HG02623 (cell line): ENCODE measurements at regions not wholly inside any gene's neighbourhood (a gene's known extent, or its start where the extent isn't known, plus 50 kb on each side); places are given as distances from the start of the nearest gene placed in this dataset.
"Not testable (repeated sequence)": the region's sequence is repeated elsewhere in the genome, so short reads cannot be mapped to it uniquely, and the experiment has no call there.

Experiments
- ATAC-seq: cut with Tn5 transposase; IDR thresholded peaks from one replicate; pipeline ENCODE4 v1.9.1; 2021; ENCODE audit warnings: moderate library complexity; ENCODE audit not compliant: unreplicated experiment

GRCh38 chr3:194908496-194908895 is 222.8 kb downstream of the FAM43A start:
- ATAC-seq = no peak

- no peak for ATAC-seq
Measured at GRCh38 chr3:194908972-194909371, 223.3 kb downstream of the FAM43A start.

DNA sequence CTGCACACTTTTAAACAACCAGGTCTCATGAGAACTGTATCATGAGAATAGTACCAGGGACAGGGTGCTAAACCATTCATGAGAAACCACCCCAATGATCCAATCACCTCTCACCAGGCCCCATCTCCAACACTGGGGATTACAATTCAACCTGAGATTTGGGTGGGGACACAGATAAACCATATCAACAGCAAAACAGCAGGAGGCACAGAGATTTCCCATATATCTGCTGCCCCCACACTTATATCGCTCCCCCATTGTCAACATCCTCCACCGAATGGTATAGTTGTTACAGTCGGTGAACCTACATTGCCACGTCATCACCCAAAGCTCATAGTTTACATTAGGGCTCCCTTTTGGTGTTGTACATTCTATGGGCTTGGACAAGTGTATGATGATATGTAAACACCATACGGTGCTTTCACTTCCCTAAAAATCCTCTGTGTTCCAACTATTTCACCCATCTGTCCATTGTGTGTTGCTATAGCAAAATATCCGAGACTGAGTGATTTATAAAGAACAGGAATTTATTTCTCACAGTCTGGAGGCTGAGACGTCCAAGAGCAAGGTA is 224.8 kb downstream of the FAM43A start:
- ATAC-seq = no peak

- ATAC-seq = no peak
Measured at GRCh38 chr3:194913316-194913715, 227.6 kb downstream of the FAM43A start.

DNA sequence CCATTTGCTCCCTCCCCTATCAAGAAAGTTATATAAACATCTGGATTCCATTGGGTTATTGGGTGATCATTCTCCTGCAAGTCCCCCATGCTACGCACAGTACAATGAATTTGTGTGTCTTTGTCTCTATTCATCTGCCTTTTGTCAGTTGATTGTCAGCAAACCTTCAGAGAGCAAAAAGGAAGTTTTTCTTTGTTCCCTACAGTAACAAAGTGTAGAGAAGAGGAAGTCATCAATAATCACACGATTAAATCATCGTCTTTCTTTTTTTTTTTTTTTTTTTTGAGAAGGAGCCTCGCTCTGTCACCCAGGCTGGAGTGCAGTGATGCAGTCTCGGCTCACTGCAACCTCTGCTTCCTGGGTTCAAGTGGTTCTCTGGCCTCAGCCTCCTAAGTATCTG is 239.2 kb downstream of the FAM43A start:
- ATAC-seq = not testable (repeated sequence)

DNA sequence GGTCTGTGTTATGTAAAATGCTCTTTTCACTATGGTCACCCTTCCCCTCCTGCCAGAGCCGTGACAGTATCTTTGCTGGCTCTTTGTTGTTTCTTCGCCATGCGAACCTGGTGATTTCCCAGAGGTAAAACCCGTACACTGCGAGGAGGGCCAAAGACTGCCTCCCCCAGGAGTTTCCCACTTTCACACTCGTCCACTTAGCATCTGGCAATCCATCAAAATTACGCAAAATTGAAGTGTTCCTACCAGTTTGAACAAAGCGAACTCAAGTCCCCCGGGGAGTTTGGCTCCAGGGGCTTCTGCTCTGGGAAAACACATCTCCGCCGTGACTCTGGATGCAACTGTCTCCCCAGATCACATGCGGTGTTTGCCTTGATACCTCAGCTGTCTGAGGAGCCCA is 239.9 kb downstream of the FAM43A start:
- ATAC-seq = no peak

DNA sequence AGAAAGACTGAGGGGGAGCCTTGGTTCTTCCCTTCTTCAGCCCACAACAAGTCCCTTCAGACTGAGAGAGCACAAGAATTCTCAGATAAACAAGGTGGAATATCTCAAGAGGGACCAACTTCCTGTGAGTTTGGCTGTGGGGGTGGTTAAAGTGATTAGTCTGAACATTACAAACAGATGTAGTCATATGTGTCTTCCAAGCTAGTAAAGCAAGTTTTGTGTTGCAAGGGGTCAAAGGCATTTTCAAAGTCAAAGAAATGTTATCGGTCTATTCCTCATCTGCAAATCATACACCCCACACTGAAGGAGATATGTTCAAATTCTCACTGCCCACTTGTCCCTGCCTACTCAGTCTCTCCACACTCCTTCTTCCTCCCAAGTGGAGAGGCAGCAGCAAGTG is 242.5 kb downstream of the FAM43A start:
- no peak for ATAC-seq

DNA sequence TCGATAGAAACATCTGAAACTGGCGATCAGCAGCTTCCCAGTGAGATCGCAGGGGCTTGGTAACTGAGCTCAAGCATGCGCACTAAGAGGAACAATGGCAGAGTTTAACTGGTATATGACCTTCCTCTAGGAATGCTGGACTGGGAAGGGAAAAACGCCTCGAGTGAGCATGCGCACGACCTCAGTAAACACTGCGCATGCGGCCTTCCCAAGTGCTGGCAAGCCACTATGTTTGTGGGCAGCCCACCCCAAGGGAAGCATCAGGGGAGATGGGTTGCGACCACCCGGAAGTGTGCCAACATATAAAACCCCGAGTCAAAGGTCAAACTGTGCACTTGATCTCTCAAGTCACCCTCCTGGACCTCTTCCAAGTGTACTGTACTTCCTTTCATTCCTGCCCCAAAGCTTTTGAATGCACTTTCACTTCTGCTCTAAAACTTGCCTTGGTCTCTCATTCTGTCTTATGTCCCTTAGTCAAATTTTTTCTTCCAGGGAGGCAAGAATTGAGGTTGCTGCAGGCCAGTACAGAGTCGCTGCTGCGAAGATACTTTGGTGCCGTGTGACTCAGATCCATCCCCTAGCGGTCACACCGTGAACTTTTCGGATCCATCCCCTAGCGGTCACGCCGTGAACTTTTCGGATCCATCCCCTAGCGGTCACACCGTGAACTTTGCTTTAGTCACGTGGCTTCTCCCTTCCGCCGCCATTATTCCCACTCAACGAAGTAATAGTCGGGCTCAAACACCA is 243.3 kb downstream of the FAM43A start:
- ATAC-seq = no peak

GRCh38 chr3:194929578-194929960 is 243.9 kb downstream of the FAM43A start:
- no peak for ATAC-seq

GRCh38 chr3:194930377-194931204 is 244.9 kb downstream of the FAM43A start:
- ATAC-seq = no peak

DNA sequence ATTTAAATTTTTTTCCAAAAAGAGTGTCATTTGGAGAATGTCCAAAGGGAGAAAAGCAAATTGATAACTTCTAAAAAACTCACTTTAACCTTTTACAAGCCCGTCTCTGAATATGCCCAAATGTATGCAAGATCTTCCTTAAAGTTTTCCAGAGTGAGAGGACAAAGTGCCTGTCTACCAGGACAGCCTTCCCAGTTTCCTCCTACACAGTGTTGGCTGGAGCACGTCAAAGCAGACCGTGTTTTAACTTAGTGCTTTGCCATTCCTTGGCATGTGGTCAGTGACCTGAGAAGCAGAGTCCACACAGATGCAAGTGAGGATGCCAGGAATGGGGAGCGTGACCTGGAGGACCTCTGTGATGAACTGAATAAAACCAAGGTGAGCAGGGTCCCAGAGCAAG is 245.7 kb downstream of the FAM43A start:
- ATAC-seq = no peak

- ATAC-seq = no peak
Measured at GRCh38 chr3:194931865-194932264, 246.2 kb downstream of the FAM43A start.

DNA sequence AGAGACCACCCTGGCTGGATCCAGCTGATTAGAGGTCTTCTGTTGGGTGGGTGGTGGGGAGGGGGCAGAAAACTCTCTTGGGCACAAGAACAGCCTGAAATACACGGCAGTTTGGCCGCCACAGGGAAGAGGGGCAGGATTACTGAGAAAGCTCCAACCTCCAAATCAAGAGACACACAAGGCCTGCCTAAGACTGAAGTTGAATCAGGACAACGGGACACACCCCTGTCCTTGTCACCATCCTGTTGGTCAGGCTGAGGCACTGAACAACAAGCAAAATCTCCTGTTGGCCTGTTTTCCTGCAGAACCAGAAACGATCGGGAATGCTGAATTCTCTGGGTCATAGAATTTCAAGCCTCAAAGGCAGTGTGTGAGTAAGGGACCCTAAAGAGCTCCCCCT is 247.8 kb downstream of the FAM43A start:
- no peak for ATAC-seq

GRCh38 chr3:194935061-194935460 is 249.4 kb downstream of the FAM43A start:
- ATAC-seq = no peak

GRCh38 chr3:194935632-194936470 is 250.2 kb downstream of the FAM43A start:
- ATAC-seq = no peak

GRCh38 chr3:194936659-194937058 is 251.0 kb downstream of the FAM43A start:
- no peak for ATAC-seq

GRCh38 chr3:194937144-194937543 is 251.5 kb downstream of the FAM43A start:
- no peak for ATAC-seq

DNA sequence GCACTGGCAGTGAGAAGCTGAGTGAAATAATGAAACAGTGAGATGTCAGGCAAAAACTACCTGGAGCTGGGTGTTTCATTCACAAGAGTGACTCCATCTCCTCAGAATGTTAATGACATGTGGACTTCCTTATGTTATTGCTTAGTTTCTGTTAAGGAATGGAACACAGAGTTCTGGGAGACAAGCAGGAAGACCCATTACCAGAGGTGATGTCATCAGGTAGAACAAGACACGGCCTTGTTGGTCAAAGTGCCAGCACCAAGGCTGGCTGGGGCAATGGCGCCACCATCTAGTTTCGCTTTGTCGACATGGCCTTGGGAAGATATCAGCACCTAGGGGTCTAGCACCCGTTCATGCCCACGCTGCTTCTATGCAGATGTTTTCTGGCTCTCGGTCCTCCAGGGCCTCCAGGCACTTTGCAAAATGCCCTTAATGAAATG is 252.2 kb downstream of the FAM43A start:
- ATAC-seq = no peak

- ATAC-seq = no peak
Measured at GRCh38 chr3:194938845-194939531, 253.3 kb downstream of the FAM43A start.

DNA sequence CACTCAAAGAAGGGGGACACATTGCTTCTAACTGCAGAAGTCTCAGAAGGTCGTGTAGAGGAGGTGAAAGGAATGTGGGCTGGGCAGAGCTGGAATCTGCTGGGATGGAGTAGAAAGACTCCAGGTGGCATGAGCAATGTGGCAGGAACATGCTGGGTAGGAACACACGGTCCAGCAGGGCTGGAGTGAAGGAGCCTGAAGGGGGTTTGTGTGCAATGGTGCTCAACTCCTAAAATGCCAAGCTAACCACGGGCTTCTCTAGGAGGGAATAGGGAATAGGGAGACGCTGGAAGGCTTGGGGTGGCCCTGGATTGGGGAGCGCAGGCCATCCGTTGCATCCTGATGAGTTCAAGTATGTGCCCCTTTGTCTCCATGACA is 253.8 kb downstream of the FAM43A start:
- ATAC-seq = no peak
